Ishikawa (cell line): ENCODE measurements at regions not wholly inside any gene's neighbourhood (a gene's known extent, or its start where the extent isn't known, plus 50 kb on each side); places are given as distances from the start of the nearest gene placed in this dataset.

Experiments used
- CEBPB ChIP-seq: IDR thresholded peaks from 2 replicates; pipeline ENCODE4 v1.6.1; 2012
- EGR1 ChIP-seq: IDR thresholded peaks from 2 replicates; pipeline ENCODE4 v1.6.1; 2012
- EP300 ChIP-seq: IDR thresholded peaks from 2 replicates; pipeline ENCODE4 v1.6.1; 2012; ENCODE audit warnings: borderline replicate concordance
- MAX ChIP-seq: IDR thresholded peaks from 2 replicates; pipeline ENCODE4 v1.6.1; 2012
- NFIC ChIP-seq: IDR thresholded peaks from 2 replicates; pipeline ENCODE4 v1.6.1; 2012
- RAD21 ChIP-seq: IDR thresholded peaks from 2 replicates; pipeline ENCODE4 v1.6.1; 2012; ENCODE audit warnings: low read depth
- REST ChIP-seq: IDR thresholded peaks from 2 replicates; pipeline ENCODE4 v1.6.1; 2012; ENCODE audit warnings: low read depth, mild to moderate bottlenecking
- TAF1 ChIP-seq: IDR thresholded peaks from 2 replicates; pipeline ENCODE4 v1.6.1; 2012; ENCODE audit warnings: low read depth, mild to moderate bottlenecking
- TEAD4 ChIP-seq: IDR thresholded peaks from 2 replicates; pipeline ENCODE4 v1.6.1; 2012
- USF1 ChIP-seq: IDR thresholded peaks from 2 replicates; pipeline ENCODE4 v1.6.1; 2012
- YY1 ChIP-seq: IDR thresholded peaks from 2 replicates; pipeline ENCODE4 v1.6.1; 2012; ENCODE audit warnings: low read depth
- ZBTB7A ChIP-seq: IDR thresholded peaks from 2 replicates; pipeline ENCODE4 v1.6.1; 2012; ENCODE audit warnings: low read depth

GRCh38 chr9:129356871-129357772, 179.1 kb upstream of the IER5L start:
- TF ChIP-seq EP300 (no peak), TEAD4 (no peak), CEBPB (no peak), MAX (no peak), RAD21 (no peak), USF1 (no peak), REST (no peak), YY1 (no peak), TAF1 (no peak), NFIC (no peak), EGR1 (no peak), ZBTB7A (no peak)
